Testis (tissue), 2 donors: ENCODE measurements at regions not wholly inside any gene's neighbourhood (a gene's known extent, or its start where the extent isn't known, plus 50 kb on each side); places are given as distances from the start of the nearest gene placed in this dataset.

Source experiments
- DNase-seq: peaks from one replicate; pipeline ENCODE4 v3.0.0-alpha.2; 2019
- H3K27ac ChIP-seq, 2 donors: fragments of 200-600 bp; sonication (generic); one replicate each; pipeline ENCODE4 v1.5.1; 2019
- H3K27me3 ChIP-seq: fragments of 200-600 bp; sonication (generic); one replicate; pipeline ENCODE4 v1.5.1; 2019
- H3K36me3 ChIP-seq: fragments of 200-600 bp; sonication (generic); one replicate; pipeline ENCODE4 v1.5.1; 2017; ENCODE audit warnings: low read depth; ENCODE audit errors: missing control alignments
- H3K4me1 ChIP-seq: fragments of 200-600 bp; sonication (generic); one replicate; pipeline ENCODE4 v1.5.1; 2019
- H3K4me3 ChIP-seq, 2 donors: fragments of 200-600 bp; sonication (generic); one replicate each; pipeline ENCODE4 v1.5.1; 2017 to 2019
- H3K9me3 ChIP-seq: fragments of 200-600 bp; sonication (generic); one replicate; pipeline ENCODE4 v1.5.1; 2017
- POLR2A ChIP-seq: fragments of 450-650 bp; IDR thresholded peaks from one replicate; pipeline ENCODE4 v1.6.1; 2017; ENCODE audit warnings: antibody characterized with exemption, mild to moderate bottlenecking, moderate library complexity
- WGBS, 2 donors: methylation state at CpG; one replicate each; pipeline ENCODE4 v1.1.5; 2018; 5-methylcytosine and 5-hydroxymethylcytosine counted together
- intact Hi-C: fragments of 100-400 bp; cut with DNase I; formaldehyde crosslinking; loops from one replicate; pipeline ENCODE4 v1.15.1; 2023; ENCODE audit warnings: low total_unique reads
- TF ChIP-seq, protein P1 (sequence below), 3 experiments: fragments of 450-650 bp in 2 of 3; fragments of 200-600 bp in 1 of 3; sonication (generic) in 1 of 3; IDR thresholded peaks; one replicate each; pipeline ENCODE4 v1.5.1; 2016 to 2019; ENCODE audit warnings: antibody characterized with exemption in 3 of 3, mild to moderate bottlenecking in 2 of 3, moderate library complexity in 1 of 3

DNA sequence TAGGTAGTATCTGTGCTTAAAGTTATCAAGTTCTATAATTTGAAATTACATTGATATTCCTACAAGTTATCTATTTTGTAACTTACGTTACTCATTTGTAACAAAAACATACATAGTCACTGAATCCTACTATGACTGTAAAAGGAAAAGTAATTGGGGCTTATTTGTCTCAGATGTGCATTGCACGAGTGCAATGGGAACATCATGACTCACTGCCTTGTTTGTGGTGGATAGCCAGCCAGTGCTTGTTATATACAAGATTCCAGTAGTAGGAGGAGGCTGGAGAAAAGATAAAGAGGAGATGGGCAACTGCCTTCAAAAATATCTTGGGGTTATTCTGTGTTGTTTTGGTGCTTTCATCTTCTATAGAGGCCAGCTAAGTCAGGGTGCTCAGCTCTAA, 164.1 kb downstream of the RNF144B start:
- H3K9me3 ChIP-seq, result no peaks in the 10 kb centered on the region
- 51 to 57% methylated on average over 2 of the region's 2 CpGs for WGBS, 2 donors
- DNase-seq, result no peak
- H3K36me3 ChIP-seq, result no peaks in the 10 kb centered on the region
- no peak overlapping the region for H3K27ac ChIP-seq
- no peak overlapping the region for H3K4me3 ChIP-seq
- no peaks in the 10 kb centered on the region for H3K27me3 ChIP-seq
- no peak for TF ChIP-seq POLR2A
- TF ChIP-seq, protein P1, sequence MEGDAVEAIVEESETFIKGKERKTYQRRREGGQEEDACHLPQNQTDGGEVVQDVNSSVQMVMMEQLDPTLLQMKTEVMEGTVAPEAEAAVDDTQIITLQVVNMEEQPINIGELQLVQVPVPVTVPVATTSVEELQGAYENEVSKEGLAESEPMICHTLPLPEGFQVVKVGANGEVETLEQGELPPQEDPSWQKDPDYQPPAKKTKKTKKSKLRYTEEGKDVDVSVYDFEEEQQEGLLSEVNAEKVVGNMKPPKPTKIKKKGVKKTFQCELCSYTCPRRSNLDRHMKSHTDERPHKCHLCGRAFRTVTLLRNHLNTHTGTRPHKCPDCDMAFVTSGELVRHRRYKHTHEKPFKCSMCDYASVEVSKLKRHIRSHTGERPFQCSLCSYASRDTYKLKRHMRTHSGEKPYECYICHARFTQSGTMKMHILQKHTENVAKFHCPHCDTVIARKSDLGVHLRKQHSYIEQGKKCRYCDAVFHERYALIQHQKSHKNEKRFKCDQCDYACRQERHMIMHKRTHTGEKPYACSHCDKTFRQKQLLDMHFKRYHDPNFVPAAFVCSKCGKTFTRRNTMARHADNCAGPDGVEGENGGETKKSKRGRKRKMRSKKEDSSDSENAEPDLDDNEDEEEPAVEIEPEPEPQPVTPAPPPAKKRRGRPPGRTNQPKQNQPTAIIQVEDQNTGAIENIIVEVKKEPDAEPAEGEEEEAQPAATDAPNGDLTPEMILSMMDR (IDR thresholded peaks at IDR 0.05), result no peak
- no peaks in the 10 kb centered on the region for H3K4me1 ChIP-seq
- intact Hi-C loops, result no loop called here

DNA sequence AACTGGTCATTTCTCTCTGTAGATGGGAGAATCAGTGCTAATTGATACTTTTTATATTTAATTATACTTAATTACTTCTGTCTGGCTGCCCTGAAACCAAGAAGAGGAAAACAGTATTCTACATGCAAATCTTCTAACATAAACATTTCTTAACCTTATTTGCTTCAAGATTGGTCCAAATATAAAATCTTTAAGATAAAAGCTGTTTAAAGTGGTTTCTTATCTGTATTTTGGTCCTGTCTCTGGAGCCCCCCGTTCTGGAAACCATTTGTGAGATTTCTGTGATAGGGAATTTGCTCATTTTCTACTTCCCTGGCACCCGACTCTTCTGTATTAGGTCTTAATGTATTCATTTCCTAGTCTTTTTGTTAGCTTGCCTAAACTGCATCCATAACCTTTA, 168.6 kb downstream of the RNF144B start:
- WGBS, 2 donors, result 65 to 70% methylated on average over 2 of the region's 2 CpGs
- H3K36me3 ChIP-seq, result no peaks in the 10 kb centered on the region
- TF ChIP-seq POLR2A, result no peak
- TF ChIP-seq, protein P1 (IDR thresholded peaks at IDR 0.05), result no peak
- intact Hi-C loops, result no loop called here
- H3K4me3 ChIP-seq, result no peak overlapping the region
- H3K4me1 ChIP-seq, result no peaks in the 10 kb centered on the region
- H3K27me3 ChIP-seq, result no peaks in the 10 kb centered on the region
- no peak overlapping the region for H3K27ac ChIP-seq
- H3K9me3 ChIP-seq, result no peaks in the 10 kb centered on the region
- DNase-seq, result no peak

DNA sequence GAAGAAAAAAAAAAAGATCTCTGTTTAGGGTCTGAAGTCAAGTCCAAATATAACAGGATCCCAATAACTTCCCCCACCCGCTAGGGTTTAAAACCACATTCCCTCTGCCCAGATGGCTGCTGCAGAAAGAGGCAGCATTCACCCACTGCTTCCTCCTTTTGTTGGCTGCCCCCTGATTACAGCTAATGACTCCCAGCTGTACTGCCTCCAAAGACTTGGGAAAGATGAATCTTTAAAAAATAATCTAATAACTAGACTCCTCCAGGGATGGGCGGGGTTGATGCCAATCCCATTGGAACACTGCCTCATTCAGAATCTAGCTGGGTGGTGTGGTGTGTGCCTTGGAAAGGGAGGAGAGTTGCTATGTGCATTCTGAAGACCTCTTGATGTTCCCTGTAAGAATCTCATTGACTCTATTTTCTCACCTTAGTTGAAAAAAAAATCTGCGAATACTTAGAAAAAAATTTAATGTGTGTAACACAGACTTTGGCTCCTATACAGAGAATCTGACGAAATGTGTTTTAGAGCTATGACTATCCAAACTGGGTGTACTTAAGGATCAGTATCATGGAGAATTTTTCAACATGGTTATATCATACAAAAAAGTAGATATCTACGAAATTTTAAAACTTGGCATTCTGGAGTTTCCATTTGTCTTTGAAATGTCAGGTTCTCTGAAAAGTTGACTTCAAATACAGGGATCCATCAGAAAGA, 174.0 kb downstream of the RNF144B start:
- WGBS, 2 donors, result 63 to 74% methylated on average over 5 of the region's 5 CpGs
- intact Hi-C loops, result no loop called here
- DNase-seq, result no peak
- no peaks in the 10 kb centered on the region for H3K9me3 ChIP-seq
- no peaks in the 10 kb centered on the region for H3K27me3 ChIP-seq
- no peaks in the 10 kb centered on the region for H3K36me3 ChIP-seq
- no peak overlapping the region for H3K27ac ChIP-seq
- TF ChIP-seq, protein P1 (IDR thresholded peaks at IDR 0.05), result no peak
- no peak for TF ChIP-seq POLR2A
- no peaks in the 10 kb centered on the region for H3K4me1 ChIP-seq
- no peak overlapping the region for H3K4me3 ChIP-seq

DNA sequence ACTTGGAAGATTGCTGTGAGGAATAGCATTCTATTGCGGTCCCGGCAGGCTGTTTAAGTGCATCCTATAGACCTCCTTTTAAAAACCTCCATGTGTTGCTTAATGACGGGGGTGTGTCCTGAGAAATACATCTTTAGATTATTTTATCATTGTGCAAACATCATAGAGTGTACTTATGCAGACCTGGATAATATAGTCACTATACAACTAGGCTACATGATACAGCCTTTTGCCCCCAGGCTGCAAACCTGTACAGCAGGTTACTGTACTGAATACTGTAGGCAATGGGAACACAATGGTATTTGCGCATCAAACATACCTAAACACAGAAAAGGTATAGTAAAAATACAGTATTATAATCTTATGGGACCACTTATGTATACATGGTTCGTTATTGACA, 175.6 kb downstream of the RNF144B start:
- no peaks in the 10 kb centered on the region for H3K27me3 ChIP-seq
- no peaks in the 10 kb centered on the region for H3K36me3 ChIP-seq
- 87 to 97% methylated on average over 5 of the region's 5 CpGs for WGBS, 2 donors
- H3K27ac ChIP-seq, result no peak overlapping the region
- H3K4me1 ChIP-seq, result no peaks in the 10 kb centered on the region
- no peak for TF ChIP-seq POLR2A
- H3K4me3 ChIP-seq, result no peak overlapping the region
- H3K9me3 ChIP-seq, result no peaks in the 10 kb centered on the region
- DNase-seq, result no peak
- intact Hi-C loops, result no loop called here

DNA sequence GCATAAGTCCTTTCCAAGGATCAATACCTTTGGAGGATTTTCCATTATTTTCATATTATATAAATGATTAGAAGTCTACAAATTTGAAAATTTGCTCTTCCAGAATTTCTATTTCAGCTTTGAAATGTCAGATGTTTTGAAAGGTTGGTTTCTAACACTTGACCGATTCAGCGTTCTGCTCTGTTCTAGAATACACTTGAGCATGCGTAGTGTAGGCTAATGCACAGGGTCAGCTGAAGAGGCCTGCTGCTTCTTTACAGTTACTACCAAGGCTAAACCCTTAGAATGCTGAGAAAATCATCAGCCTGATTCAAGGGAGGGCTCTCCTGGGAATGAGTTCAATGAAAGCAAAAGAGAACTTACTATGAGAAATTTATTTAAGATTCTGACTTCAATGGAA, 177.6 kb downstream of the RNF144B start:
- no peak for DNase-seq
- Histone ChIP-seq H3K36me3 (no peaks in the 10 kb centered on the region), H3K27ac (no peak overlapping the region), H3K4me1 (no peaks in the 10 kb centered on the region), H3K4me3 (no peak overlapping the region), H3K27me3 (no peaks in the 10 kb centered on the region), H3K9me3 (no peaks in the 10 kb centered on the region)
- TF ChIP-seq POLR2A, result no peak
- TF ChIP-seq, protein P1 (IDR thresholded peaks at IDR 0.05), result no peak
- WGBS, 2 donors, result 91 to 96% methylated on average over 3 of the region's 3 CpGs
- intact Hi-C loops, result no loop called here
